SK-N-SH treated with all-trans-retinoic acid at 6 μM for 48 hours (cell line): ENCODE measurements at regions not wholly inside any gene's neighbourhood (a gene's known extent, or its start where the extent isn't known, plus 50 kb on each side); places are given as distances from the start of the nearest gene placed in this dataset.

Experiments used
- ARNTL ChIP-seq: fragments of 450-650 bp; formaldehyde crosslinking; IDR thresholded peaks from 2 replicates; pipeline ENCODE4 v1.5.0; 2020; ENCODE audit warnings: low read depth, mild to moderate bottlenecking, moderate library complexity, borderline replicate concordance
- BACH2 ChIP-seq: fragments of 250-450 bp; sonication (Bioruptor Pico); IDR thresholded peaks from 2 replicates; pipeline ENCODE4 v1.9.0; 2021; ENCODE audit warnings: mild to moderate bottlenecking, borderline replicate concordance
- GLIS3 ChIP-seq: fragments of 250-450 bp; sonication (Bioruptor Pico); IDR thresholded peaks from 2 replicates; pipeline ENCODE4 v1.5.0; 2020; ENCODE audit warnings: mild to moderate bottlenecking, moderate library complexity
- PATZ1 ChIP-seq: fragments of 250-450 bp; sonication (Bioruptor Pico); IDR thresholded peaks from 2 replicates; pipeline ENCODE4 v1.8.0; 2020; ENCODE audit warnings: mild to moderate bottlenecking, moderate library complexity, borderline replicate concordance
- POU6F1 ChIP-seq: fragments of 250-450 bp; sonication (Bioruptor Pico); IDR thresholded peaks from 2 replicates; pipeline ENCODE4 v1.8.0; 2021; ENCODE audit warnings: low read depth, mild to moderate bottlenecking, moderate library complexity, borderline replicate concordance
- RARB ChIP-seq: fragments of 250-450 bp; sonication (Bioruptor Pico); IDR thresholded peaks from 2 replicates; pipeline ENCODE4 v1.8.0; 2021; ENCODE audit warnings: mild to moderate bottlenecking, moderate library complexity
- TCF4 ChIP-seq: fragments of 250-450 bp; sonication (Bioruptor Pico); IDR thresholded peaks from 2 replicates; pipeline ENCODE4 v1.8.0; 2021; ENCODE audit warnings: mild to moderate bottlenecking, moderate library complexity, borderline replicate concordance
- TSHZ2 ChIP-seq: fragments of 250-450 bp; sonication (Bioruptor Pico); IDR thresholded peaks from 2 replicates; pipeline ENCODE4 v1.5.0; 2020; ENCODE audit warnings: mild to moderate bottlenecking, moderate library complexity
- ZNF565 ChIP-seq: fragments of 450-650 bp; formaldehyde crosslinking; conservative IDR thresholded peaks from 2 replicates; pipeline ENCODE4 v1.5.0; 2020; ENCODE audit warnings: low read depth, mild to moderate bottlenecking, moderate library complexity
- TF ChIP-seq, protein P1 (sequence below): fragments of 250-450 bp; sonication (Bioruptor Pico); IDR thresholded peaks from 2 replicates; pipeline ENCODE4 v1.5.1; 2021; ENCODE audit warnings: mild to moderate bottlenecking, moderate library complexity
- TF ChIP-seq, protein P2 (sequence below): fragments of 250-450 bp; sonication (Bioruptor Pico); IDR thresholded peaks from 2 replicates; pipeline ENCODE4 v1.5.1; 2020; ENCODE audit warnings: low read depth, mild to moderate bottlenecking, moderate library complexity

DNA sequence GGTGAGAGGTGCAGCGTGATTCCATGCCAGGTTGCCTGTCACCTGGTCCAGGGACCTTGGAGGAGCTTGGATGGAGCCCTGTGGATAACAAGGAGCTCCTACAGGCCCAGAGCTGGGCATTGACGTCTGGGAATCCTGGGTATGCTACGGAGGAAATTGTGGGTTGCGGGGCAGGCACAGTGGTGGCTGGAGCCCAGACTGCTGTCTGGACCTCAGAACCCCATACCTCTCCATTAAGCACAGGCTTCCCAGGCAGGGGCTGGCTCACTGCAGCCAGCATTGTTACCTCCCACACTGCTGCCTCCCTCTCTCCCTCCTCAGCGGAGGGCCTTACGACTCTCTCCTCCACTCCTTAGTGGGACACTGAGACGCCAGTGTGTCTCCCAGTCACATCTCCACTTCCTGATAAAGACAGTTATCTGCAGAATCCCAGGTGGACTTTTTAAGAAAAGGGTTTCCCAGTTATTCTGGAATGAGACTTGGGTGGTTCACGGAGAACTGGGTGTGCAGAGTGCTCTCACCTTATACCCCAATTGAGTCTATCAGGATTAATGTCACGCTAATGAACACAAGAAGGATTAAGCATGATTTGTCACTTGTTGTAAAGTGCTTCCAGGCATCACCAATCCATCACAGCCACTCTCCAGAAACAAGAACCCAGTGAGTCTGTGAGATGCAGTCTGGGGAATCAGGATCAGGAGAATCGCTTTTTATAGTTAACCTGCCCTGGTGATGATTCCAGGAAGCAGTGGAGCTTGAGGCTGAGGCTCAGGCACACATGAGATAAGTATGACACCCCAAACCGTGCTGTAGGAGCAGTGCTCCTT, 309.4 kb downstream of the RPS24 start:
- no peak for TF ChIP-seq TCF4
- no peak for TF ChIP-seq BACH2 (CRISPR knock-in tag)
- no peak for TF ChIP-seq RARB (CRISPR knock-in tag)
- no peak for TF ChIP-seq ARNTL
- TF ChIP-seq POU6F1 (CRISPR knock-in tag): no peak
- no peak for TF ChIP-seq GLIS3 (CRISPR knock-in tag)
- no peak for TF ChIP-seq TSHZ2 (CRISPR knock-in tag)
- TF ChIP-seq PATZ1 (CRISPR knock-in tag): no peak
- TF ChIP-seq ZNF565 (CRISPR knock-in tag): no peak
- TF ChIP-seq, protein P1, sequence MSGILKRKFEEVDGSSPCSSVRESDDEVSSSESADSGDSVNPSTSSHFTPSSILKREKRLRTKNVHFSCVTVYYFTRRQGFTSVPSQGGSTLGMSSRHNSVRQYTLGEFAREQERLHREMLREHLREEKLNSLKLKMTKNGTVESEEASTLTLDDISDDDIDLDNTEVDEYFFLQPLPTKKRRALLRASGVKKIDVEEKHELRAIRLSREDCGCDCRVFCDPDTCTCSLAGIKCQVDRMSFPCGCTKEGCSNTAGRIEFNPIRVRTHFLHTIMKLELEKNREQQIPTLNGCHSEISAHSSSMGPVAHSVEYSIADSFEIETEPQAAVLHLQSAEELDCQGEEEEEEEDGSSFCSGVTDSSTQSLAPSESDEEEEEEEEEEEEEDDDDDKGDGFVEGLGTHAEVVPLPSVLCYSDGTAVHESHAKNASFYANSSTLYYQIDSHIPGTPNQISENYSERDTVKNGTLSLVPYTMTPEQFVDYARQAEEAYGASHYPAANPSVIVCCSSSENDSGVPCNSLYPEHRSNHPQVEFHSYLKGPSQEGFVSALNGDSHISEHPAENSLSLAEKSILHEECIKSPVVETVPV (CRISPR knock-in tag): no peak
- TF ChIP-seq, protein P2, sequence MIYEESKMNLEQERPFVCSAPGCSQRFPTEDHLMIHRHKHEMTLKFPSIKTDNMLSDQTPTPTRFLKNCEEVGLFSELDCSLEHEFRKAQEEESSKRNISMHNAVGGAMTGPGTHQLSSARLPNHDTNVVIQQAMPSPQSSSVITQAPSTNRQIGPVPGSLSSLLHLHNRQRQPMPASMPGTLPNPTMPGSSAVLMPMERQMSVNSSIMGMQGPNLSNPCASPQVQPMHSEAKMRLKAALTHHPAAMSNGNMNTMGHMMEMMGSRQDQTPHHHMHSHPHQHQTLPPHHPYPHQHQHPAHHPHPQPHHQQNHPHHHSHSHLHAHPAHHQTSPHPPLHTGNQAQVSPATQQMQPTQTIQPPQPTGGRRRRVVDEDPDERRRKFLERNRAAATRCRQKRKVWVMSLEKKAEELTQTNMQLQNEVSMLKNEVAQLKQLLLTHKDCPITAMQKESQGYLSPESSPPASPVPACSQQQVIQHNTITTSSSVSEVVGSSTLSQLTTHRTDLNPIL (CRISPR knock-in tag): no peak
